NOMO-1 (cell line): ENCODE measurements at regions not wholly inside any gene's neighbourhood (a gene's known extent, or its start where the extent isn't known, plus 50 kb on each side); places are given as distances from the start of the nearest gene placed in this dataset.

Source experiments
- DNase-seq, 2 experiments: peaks; one replicate each; lab custom pipeline; 2025; ENCODE audit not compliant: unreplicated experiment in 2 of 2; lab: John Stamatoyannopoulos, UW

- DNase-seq, result no peak
These were observed 300.3 kb upstream of the CCDC54 start for GRCh38 chr3:107076946-107077345.

DNA sequence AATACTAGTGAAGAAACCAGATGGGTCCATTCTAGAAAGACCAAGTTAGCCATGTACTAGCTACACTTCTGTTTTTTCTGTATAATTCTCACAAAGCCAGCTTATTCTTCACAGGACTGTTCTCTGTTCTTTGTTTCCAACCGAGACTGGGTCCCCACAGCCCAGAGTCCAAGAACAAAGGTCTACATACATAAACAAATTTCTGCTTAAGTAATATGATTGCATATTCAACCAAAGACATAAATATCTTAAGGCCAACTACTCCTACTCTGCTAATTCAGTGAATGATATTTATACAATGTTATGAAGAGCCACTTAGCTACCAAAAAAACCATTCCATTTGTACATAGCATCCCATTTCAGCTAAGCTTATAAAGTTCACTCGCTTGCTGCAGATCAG lies 299.8 kb upstream of the CCDC54 start:
- DNase-seq, result no peak

DNA sequence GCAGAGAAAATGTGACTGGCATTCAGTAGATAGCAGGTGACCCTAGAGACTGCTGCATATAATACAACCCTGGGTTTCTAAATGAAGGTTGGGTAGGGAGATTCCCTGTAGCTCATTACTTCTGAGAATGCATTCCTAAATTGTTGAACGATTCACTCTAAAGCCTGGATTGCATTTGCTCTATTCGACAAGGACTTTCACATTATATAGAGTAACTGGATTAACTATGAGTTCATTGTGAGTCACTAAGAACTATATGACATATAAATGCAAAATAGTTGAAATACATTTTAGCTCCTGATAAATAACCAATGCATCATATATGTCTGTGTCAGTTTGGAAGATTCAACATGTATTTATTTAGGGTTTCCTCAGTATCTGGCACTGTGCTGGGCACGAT lies 294.7 kb upstream of the CCDC54 start:
- DNase-seq, result no peak

GRCh38 chr3:107085261-107085660 lies 292.0 kb upstream of the CCDC54 start:
- no peak for DNase-seq

DNA sequence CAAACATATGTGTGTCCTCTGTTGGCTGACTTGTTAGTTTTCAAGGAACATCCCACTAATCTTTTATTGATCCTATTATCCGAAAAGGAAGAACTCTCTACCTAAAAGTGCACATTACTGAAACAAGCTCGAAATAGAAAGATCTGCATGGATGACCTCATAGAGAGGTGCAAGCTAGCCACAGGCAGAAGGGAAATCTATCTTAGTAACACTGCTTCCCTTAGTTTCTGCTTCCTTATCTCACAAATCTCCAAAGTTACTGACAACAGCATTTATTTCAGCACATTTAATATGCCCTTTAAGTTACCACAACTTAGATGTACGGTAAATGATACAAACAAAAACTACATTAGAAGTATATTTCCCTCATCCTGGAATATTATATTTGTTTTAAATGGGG lies 285.1 kb upstream of the CCDC54 start:
- DNase-seq, result no peak

- no peak for DNase-seq
These were observed 278.4 kb upstream of the CCDC54 start for GRCh38 chr3:107098864-107099263.

DNA sequence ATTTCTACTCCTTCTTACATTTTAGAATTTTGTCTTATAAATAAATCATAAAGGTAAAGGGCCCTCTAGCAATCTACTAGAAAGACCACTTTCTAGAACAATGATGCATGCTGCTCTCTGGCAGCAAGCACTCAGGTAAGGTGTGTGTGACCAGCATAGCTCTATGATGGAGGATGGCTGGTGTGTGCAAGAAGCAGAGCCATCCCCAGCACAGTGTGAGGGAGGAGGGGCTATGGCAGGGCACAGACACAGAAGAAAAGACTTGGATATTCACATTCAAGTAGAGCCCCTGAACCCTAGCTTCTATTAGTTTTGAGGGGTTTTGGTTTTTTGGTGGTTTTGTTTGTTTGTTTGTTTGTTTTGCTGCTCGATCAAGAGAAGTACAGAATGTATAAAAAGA lies 277.1 kb upstream of the CCDC54 start:
- DNase-seq, result no peak

DNA sequence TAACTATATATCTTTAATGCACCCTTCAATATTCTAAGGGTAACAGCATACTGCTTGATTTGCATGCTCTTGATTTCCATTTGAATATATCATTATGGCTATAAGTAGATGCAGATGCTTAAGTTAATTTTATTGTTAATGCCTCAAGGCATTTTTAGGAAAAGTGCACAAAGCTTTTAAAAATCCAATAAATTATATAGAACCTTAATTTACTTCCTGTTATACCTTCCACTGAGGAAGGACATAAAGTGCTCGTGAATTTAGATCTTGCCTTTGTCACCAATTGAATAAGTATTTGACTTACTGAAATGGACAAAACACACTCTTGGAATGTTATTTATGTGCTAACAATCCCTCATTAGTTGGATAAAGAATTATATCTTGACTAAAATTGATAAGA lies 276.7 kb upstream of the CCDC54 start:
- no peak for DNase-seq

- DNase-seq, result no peak
These were observed 273.5 kb upstream of the CCDC54 start for GRCh38 chr3:107103786-107104185.

- DNase-seq, result no peak
These were observed 270.9 kb upstream of the CCDC54 start for GRCh38 chr3:107106316-107106715.

GRCh38 chr3:107106907-107107306 lies 270.3 kb upstream of the CCDC54 start:
- DNase-seq, result no peak

DNA sequence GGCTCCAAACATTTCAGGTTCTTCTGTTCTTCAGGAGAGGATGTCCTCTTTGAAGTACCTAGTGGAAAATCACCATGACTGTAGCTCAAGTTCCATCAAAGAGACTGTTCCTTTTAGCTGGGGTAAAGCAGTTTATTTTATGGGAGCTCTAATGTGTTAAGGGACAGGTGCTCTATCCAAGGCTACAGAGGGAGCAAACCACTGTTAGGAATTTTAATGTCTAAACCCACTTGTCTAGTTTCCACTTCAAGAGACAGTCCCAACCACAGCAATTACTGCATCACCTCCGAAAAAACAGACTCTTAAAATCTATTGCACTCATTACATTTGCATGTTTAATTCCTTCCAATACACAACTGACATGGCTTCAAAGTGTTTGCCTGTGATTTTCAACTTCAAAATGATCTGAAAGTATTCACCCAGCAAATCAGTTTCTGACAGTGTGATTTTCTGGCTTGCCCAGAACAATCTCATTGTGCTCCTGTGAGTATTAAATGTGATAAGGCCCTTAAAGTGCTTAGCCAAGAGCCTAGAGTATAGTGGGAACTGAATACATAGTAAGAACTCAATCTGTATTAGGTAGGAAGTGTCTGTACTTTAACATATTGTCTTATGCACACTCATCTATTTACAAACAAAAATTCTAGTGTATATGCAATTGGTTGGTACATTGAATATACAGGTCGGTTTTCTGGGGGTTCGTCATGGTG lies 266.5 kb upstream of the CCDC54 start:
- DNase-seq, result no peak

DNA sequence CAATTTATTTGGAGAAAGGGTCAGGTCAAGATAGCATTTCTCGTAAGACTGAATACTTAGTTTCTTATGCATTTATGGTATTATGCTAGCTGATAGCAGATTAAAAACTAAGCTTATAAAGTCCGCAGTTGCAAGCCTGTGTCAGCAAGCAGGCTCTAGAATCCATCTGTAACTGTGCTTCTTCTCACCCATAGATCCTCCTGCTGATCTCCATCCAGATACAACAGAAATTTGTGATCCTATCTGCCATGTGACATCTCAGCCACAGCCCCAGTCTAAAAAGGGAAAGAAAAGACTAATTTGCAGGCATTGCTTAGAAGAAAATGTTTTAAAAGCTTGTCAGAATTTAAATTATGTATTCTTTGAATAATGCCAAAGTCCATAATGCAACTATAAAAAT lies 265.4 kb upstream of the CCDC54 start:
- no peak for DNase-seq

GRCh38 chr3:107112356-107112755 lies 264.9 kb upstream of the CCDC54 start:
- DNase-seq, result no peak

DNA sequence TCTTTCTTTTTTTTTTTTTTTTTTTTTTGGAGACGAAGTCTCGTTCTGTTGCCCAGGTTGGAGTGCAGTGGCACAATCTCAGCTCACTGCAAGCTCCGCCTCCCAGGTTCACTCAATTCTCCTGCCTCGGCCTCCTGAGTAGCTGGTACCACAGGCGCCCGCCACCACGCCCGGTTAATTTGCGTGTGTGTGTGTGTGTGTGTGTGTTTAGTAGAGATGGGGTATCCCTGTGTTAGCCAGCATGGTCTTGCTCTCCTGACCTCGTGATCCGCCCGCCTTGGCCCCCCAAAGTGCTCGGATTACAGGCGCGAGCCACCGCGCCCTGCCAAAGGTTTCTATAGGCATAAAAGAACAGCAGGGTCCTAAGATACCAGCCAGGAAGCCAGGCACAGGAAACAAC lies 261.0 kb upstream of the CCDC54 start:
- DNase-seq, result no peak

- no peak for DNase-seq
These were observed 260.1 kb upstream of the CCDC54 start for GRCh38 chr3:107117156-107117555.

GRCh38 chr3:107117922-107118536 lies 259.2 kb upstream of the CCDC54 start:
- peak; percentile 43 to 52 for DNase-seq

DNA sequence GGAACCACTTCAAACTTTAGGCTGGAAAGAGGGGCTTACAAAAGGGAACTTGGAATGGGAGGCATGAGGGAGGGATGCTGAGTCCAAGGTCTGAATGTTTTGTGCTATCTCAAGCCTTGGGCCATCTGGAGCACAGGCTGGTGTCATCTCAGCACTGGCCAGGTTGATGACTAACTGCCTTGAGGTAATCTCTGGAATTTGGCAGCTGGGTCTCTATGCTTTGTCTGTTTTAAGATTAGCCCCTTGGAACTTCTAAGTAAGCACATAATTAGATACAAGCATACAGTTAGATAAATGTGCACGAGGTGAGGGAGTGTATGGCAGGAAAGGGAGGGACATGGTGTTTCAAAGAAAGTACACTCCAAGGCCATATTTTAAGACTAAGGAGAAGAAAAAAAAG lies 252.4 kb upstream of the CCDC54 start:
- DNase-seq, result no peak

DNA sequence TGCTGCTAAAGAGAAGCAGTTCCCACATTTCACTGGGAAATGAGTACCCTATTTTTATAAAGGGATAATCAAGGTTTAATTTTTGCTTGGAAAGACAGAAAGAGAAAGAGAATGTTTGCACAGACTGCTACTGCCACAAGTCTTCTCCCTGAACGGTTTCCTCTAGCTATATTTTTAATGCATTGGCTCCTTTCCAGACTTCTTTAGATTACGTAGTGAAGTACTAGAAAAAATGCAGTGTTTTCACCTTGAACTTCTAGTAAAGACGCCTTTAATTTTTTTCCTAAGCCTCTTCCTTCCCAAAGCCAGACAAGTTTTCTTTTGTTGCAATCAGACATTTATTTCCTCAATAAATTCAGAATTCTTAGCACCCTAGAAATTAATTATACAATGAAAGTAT lies 248.3 kb upstream of the CCDC54 start:
- DNase-seq, result no peak

- DNase-seq, result no peak
These were observed 247.0 kb upstream of the CCDC54 start for GRCh38 chr3:107130089-107130700.

DNA sequence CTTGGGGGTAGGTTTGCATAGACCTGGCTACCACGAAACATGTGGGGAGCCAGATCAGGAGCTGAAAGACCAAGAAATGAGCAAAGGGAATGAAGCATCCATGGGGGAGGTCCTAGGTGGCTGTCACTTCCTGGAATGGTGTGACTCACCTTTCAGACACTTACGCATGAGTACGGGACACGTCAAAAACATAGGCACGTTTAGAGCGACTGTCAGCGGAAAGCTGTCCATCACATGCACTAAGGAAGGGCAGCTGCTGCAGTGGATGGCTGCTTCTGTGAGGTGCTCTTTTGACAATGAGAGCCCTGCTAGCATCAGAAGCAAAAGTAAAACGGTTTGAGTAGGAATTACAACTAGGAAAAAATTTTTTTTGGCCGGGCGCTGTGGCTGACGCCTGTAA lies 244.6 kb upstream of the CCDC54 start:
- DNase-seq, result no peak

DNA sequence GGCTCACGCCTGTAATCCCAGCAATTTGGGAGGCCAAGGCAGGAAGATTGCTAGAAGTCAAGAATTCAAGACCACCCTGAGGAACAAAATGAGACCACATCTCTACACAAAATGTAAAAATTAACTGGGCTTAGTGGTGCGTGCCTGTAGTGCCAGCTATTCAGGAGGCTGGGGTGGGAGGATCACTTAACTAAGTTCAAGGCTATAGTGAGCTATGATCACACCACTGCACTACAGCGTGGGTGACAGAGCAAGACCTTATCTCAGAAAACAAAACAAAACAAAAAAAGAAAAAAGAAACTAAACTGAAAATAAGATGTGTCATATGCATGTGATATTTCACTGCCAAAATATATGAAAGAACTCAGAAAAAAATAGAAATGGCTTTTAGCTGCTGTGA lies 243.3 kb upstream of the CCDC54 start:
- no peak for DNase-seq
